GM23338 (cell line): ENCODE measurements at regions not wholly inside any gene's neighbourhood (a gene's known extent, or its start where the extent isn't known, plus 50 kb on each side); places are given as distances from the start of the nearest gene placed in this dataset.
"Not testable (repeated sequence)": the region's sequence is repeated elsewhere in the genome, so short reads cannot be mapped to it uniquely, and the experiment has no call there.

Source experiments
- ATAC-seq: fragments of 200-7000 bp; cut with Tn5 transposase; 3 replicates; pipeline ENCODE4 v1.9.1; 2020
- DNase-seq: peaks from one replicate; pipeline ENCODE4 v3.0.0-alpha.2; 2015; ENCODE audit warnings: low spot score
- H2AFZ ChIP-seq: fragments of 200-600 bp; sonication (generic); 2 replicates; pipeline ENCODE4 v1.8.0; 2016; ENCODE audit warnings: antibody characterized with exemption, mild to moderate bottlenecking, moderate library complexity
- H3F3A ChIP-seq: fragments of 200-600 bp; sonication (generic); replicated peaks from 2 replicates; pipeline ENCODE4 v1.8.0; 2017; ENCODE audit warnings: antibody characterized with exemption, mixed run types, low read depth
- H3K27ac ChIP-seq: fragments of 200-600 bp; sonication (generic); 2 replicates; pipeline ENCODE4 v1.6.1; 2016; ENCODE audit warnings: low read depth
- H3K27me3 ChIP-seq: fragments of 200-600 bp; sonication (generic); 2 replicates; pipeline ENCODE4 v1.8.0; 2016; ENCODE audit warnings: mild to moderate bottlenecking, mixed run types, moderate library complexity; ENCODE audit not compliant: insufficient read depth
- H3K36me3 ChIP-seq: fragments of 200-600 bp; sonication (generic); 2 replicates; pipeline ENCODE4 v1.8.0; 2016; ENCODE audit warnings: mild to moderate bottlenecking; ENCODE audit not compliant: insufficient read depth
- H3K4me1 ChIP-seq: fragments of 200-600 bp; sonication (generic); 2 replicates; pipeline ENCODE4 v1.8.0; 2016; ENCODE audit warnings: mild to moderate bottlenecking, moderate library complexity; ENCODE audit not compliant: insufficient read depth
- H3K4me2 ChIP-seq: fragments of 200-600 bp; sonication (generic); 2 replicates; pipeline ENCODE4 v1.7.1; 2017; ENCODE audit warnings: mixed run types
- H3K4me3 ChIP-seq: fragments of 200-600 bp; sonication (generic); 2 replicates; pipeline ENCODE4 v1.6.1; 2016; ENCODE audit warnings: mixed run types
- H3K79me2 ChIP-seq: fragments of 200-600 bp; sonication (generic); replicated peaks from 2 replicates; pipeline ENCODE4 v1.8.0; 2017; ENCODE audit warnings: mild to moderate bottlenecking; ENCODE audit not compliant: insufficient read depth
- H3K9me2 ChIP-seq: fragments of 200-600 bp; sonication (generic); 2 replicates; pipeline ENCODE4 v1.8.0; 2017; ENCODE audit not compliant: insufficient read depth
- H4K20me1 ChIP-seq: fragments of 200-600 bp; sonication (generic); replicated peaks from 2 replicates; pipeline ENCODE4 v1.8.0; 2017; ENCODE audit warnings: mild to moderate bottlenecking; ENCODE audit not compliant: insufficient read depth
- H3K27ac Mint-ChIP-seq: 2 replicates; pipeline ENCODE4 v1.8.0; 2020; ENCODE audit warnings: inconsistent platforms, mild to moderate bottlenecking, moderate library complexity, mixed read lengths
- H3K27me3 Mint-ChIP-seq: 3 replicates; pipeline ENCODE4 v1.8.0; 2022; ENCODE audit warnings: low read depth, mild to moderate bottlenecking, moderate library complexity, mixed read lengths, inconsistent platforms; ENCODE audit not compliant: insufficient read depth, poor library complexity
- H3K36me3 Mint-ChIP-seq: 3 replicates; pipeline ENCODE4 v1.8.0; 2021; ENCODE audit warnings: low read depth, mild to moderate bottlenecking, inconsistent platforms, moderate library complexity, mixed read lengths
- H3K4me1 Mint-ChIP-seq: 3 replicates; pipeline ENCODE4 v1.8.0; 2020; ENCODE audit warnings: mild to moderate bottlenecking, inconsistent platforms, mixed read lengths
- H3K4me3 Mint-ChIP-seq: 3 replicates; pipeline ENCODE4 v1.8.0; 2021; ENCODE audit warnings: moderate library complexity, mild to moderate bottlenecking, inconsistent platforms, mixed read lengths
- H3K9me3 Mint-ChIP-seq: 3 replicates; pipeline ENCODE4 v1.8.0; 2020; ENCODE audit warnings: moderate library complexity, mild to moderate bottlenecking, inconsistent platforms, mixed read lengths
- CREB1 ChIP-seq: fragments of 250-450 bp; sonication (Bioruptor Pico); IDR thresholded peaks from 2 replicates; pipeline ENCODE4 v1.5.0; 2020; ENCODE audit warnings: low read depth, mild to moderate bottlenecking, moderate library complexity
- CTCF ChIP-seq, 2 experiments: fragments of 200-600 bp in 1 of 2; sonication (generic) in 1 of 2; conservative IDR thresholded peaks; 2 replicates each; pipeline versions ENCODE4 v1.5.1 to v1.6.1; 2016 to 2017; ENCODE audit warnings: antibody characterized with exemption in 2 of 2, low read depth in 2 of 2, mild to moderate bottlenecking in 2 of 2, moderate library complexity in 1 of 2
- EZH2 ChIP-seq: fragments of 200-600 bp; sonication (generic); IDR thresholded peaks from one replicate; pipeline ENCODE4 v1.8.0; 2017; ENCODE audit warnings: antibody characterized with exemption, mild to moderate bottlenecking, low read depth; ENCODE audit not compliant: unreplicated experiment
- JUNB ChIP-seq: IDR thresholded peaks from one replicate; pipeline ENCODE4 v1.6.1; 2016; ENCODE audit warnings: antibody characterized with exemption; ENCODE audit not compliant: unreplicated experiment
- NANOG ChIP-seq: IDR thresholded peaks from 2 replicates; pipeline ENCODE4 v1.6.1; 2016; ENCODE audit warnings: antibody characterized with exemption, borderline replicate concordance
- POLR2AphosphoS5 ChIP-seq: IDR thresholded peaks from 2 replicates; pipeline ENCODE4 v1.6.1; 2016; ENCODE audit warnings: antibody characterized with exemption, low read depth
- REST ChIP-seq: IDR thresholded peaks from one replicate; pipeline ENCODE4 v1.6.1; 2018; ENCODE audit warnings: antibody characterized with exemption; ENCODE audit not compliant: unreplicated experiment
- STAT1 ChIP-seq: IDR thresholded peaks from one replicate; pipeline ENCODE4 v1.6.1; 2016; ENCODE audit warnings: antibody characterized with exemption; ENCODE audit not compliant: unreplicated experiment
- ZNF114 ChIP-seq: fragments of 250-450 bp; sonication (Bioruptor Pico); IDR thresholded peaks from 2 replicates; pipeline ENCODE4 v1.5.0; 2020; ENCODE audit warnings: mild to moderate bottlenecking, moderate library complexity
- ZNF331 ChIP-seq: fragments of 250-450 bp; sonication (Bioruptor Pico); IDR thresholded peaks from 2 replicates; pipeline ENCODE4 v1.5.0; 2020; ENCODE audit warnings: low read depth, mild to moderate bottlenecking, moderate library complexity

GRCh38 chr10:120108916-120109315 is 216.4 kb downstream of the SEC23IP start (continued):
- TF ChIP-seq REST: no peak
- TF ChIP-seq EZH2: no peak
- no peak for TF ChIP-seq CREB1
- TF ChIP-seq JUNB: no peak
- TF ChIP-seq ZNF114 (CRISPR knock-in tag): no peak
- TF ChIP-seq ZNF331 (CRISPR knock-in tag): no peak

GRCh38 chr10:120109725-120110124 is 217.2 kb downstream of the SEC23IP start:
- H3K9me2 ChIP-seq, H4K20me1 ChIP-seq, DNase-seq, H3K4me3 ChIP-seq, H3K36me3 Mint-ChIP-seq, H3K9me3 Mint-ChIP-seq, H3K27ac Mint-ChIP-seq, H3K27me3 Mint-ChIP-seq, H3K79me2 ChIP-seq, H3K4me3 Mint-ChIP-seq, H3K4me1 ChIP-seq, H3K4me2 ChIP-seq, H3F3A ChIP-seq, H3K36me3 ChIP-seq, ATAC-seq, H2AFZ ChIP-seq, H3K4me1 Mint-ChIP-seq, H3K27me3 ChIP-seq, H3K27ac ChIP-seq: not testable (repeated sequence)

- Histone ChIP-seq H3K36me3 (no peaks in the 10 kb centered on the region), H3K4me1 (no peaks in the 10 kb centered on the region), H3K4me2 (no peak overlapping the region), H3K79me2 (no peaks in the 10 kb centered on the region), H3K9me2 (no peaks in the 10 kb centered on the region; the same call in 1 of the 2 replicates), H3K27me3 (no peaks in the 10 kb centered on the region), H2AFZ (no peak overlapping the region), H3F3A (no peaks in the 10 kb centered on the region), H3K27ac (no peak overlapping the region), H3K4me3 (no peak overlapping the region), H4K20me1 (no peaks in the 10 kb centered on the region)
- H3K4me3 Mint-ChIP-seq: no peak overlapping the region
- ATAC-seq (no peak), DNase-seq (no peak)
- H3K27ac Mint-ChIP-seq: no peak overlapping the region
- no peaks in the 10 kb centered on the region for H3K27me3 Mint-ChIP-seq
- no peak for TF ChIP-seq NANOG
- no peaks in the 10 kb centered on the region for H3K9me3 Mint-ChIP-seq
- no peaks in the 10 kb centered on the region for H3K36me3 Mint-ChIP-seq
- no peaks in the 10 kb centered on the region for H3K4me1 Mint-ChIP-seq
Observed at GRCh38 chr10:120110196-120110595, 217.7 kb downstream of the SEC23IP start.

- Histone ChIP-seq H3K27me3 (no peaks in the 10 kb centered on the region), H3K4me1 (no peaks in the 10 kb centered on the region), H3K79me2 (no peaks in the 10 kb centered on the region), H3F3A (no peaks in the 10 kb centered on the region), H3K4me3 (no peak overlapping the region), H3K27ac (no peak overlapping the region), H3K4me2 (no peak overlapping the region), H3K36me3 (no peaks in the 10 kb centered on the region), H2AFZ (peak overlapping the region; percentile 47; the same call in 1 of the 2 replicates), H4K20me1 (no peaks in the 10 kb centered on the region), H3K9me2 (no peaks in the 10 kb centered on the region; the same call in 1 of the 2 replicates)
- Mint-ChIP-seq H3K27me3 (no peaks in the 10 kb centered on the region), H3K9me3 (no peaks in the 10 kb centered on the region), H3K4me1 (no peaks in the 10 kb centered on the region), H3K36me3 (no peaks in the 10 kb centered on the region), H3K4me3 (no peak overlapping the region), H3K27ac (no peak overlapping the region)
- ATAC-seq: no peak
- TF ChIP-seq ZNF114 (CRISPR knock-in tag) (no peak), EZH2 (no peak), STAT1 (no peak), CTCF (conservative IDR thresholded peaks at IDR 0.05; ENCODE audit: low read depth in 2 of 2) (no peak), POLR2AphosphoS5 (no peak)
- no peak for DNase-seq
Observed at GRCh38 chr10:120111628-120112027, 219.1 kb downstream of the SEC23IP start.
